ENCODE measurements at regions not wholly inside any gene's neighbourhood (a gene's known extent, or its start where the extent isn't known, plus 50 kb on each side); places are given as distances from the start of the nearest gene placed in this dataset.

DNA sequence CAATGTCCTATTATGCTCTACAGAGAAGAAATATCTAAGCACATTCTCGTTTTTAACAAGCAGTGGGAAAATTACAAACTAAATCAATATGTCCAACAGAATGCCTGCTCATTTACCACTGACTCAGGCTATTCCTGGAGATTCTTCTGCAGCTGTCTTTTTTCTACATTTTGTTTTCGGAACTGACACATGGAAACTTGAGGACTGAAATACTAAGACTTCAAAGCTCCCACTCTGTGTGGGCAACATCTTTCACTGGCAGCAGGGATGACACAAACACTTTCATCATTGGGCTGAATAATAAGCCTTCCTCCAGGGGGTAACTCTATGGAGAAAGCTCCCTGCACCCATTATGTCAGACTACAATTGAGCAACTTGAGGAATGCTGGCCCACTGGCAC is 175.5 kb upstream of the NCAM2 start:
- TF ChIP-seq, protein P1, sequence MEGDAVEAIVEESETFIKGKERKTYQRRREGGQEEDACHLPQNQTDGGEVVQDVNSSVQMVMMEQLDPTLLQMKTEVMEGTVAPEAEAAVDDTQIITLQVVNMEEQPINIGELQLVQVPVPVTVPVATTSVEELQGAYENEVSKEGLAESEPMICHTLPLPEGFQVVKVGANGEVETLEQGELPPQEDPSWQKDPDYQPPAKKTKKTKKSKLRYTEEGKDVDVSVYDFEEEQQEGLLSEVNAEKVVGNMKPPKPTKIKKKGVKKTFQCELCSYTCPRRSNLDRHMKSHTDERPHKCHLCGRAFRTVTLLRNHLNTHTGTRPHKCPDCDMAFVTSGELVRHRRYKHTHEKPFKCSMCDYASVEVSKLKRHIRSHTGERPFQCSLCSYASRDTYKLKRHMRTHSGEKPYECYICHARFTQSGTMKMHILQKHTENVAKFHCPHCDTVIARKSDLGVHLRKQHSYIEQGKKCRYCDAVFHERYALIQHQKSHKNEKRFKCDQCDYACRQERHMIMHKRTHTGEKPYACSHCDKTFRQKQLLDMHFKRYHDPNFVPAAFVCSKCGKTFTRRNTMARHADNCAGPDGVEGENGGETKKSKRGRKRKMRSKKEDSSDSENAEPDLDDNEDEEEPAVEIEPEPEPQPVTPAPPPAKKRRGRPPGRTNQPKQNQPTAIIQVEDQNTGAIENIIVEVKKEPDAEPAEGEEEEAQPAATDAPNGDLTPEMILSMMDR (conservative IDR thresholded peaks at IDR 0.05): no peak
- no peak for TF ChIP-seq ZFX (IDR thresholded peaks at IDR 0.05)
